HK-2 (cell line): ENCODE measurements at regions not wholly inside any gene's neighbourhood (a gene's known extent, or its start where the extent isn't known, plus 50 kb on each side); places are given as distances from the start of the nearest gene placed in this dataset.

Experiments
- DNase-seq: peaks from one replicate; pipeline ENCODE4 v3.0.0-alpha.2; 2018; ENCODE audit not compliant: unreplicated experiment

DNA sequence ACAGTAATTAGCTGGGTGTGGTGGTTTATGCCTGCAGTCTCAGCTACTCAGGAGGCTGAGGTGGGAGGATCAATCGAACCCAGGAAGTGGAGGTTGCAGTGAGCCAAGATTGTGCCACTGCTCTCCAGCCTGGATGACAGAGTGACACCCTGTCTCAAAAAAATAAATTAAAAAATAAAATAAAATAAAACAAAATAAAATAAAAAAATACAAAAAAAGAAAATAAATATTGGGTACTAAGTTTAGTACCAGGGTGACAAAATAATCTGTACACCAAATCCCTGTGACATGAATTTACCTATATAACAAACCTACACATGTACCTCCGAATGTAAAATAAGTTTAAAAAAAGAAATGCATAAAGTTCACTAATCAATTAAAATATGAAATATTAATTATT is 666.0 kb upstream of the CDH18 start:
- DNase-seq: no peak

DNA sequence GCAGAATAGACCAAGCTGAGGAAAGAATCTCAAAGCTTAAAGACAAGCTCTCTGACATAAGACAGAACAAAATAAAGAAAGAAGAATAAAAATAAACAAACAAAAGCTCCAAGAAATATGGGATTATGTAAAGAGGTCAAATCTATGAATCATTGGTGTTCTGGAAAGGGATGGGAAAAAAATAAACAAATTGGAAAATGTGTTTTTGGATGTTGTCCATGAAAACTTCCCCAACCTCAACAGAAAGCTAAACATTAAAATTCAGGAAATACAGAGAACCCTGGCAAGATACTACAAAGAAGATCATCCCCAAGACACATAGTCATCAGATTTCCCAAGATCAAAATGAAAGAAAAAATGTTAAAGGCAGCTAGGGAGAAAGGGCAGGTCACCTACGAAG is 662.0 kb upstream of the CDH18 start:
- DNase-seq: no peak

DNA sequence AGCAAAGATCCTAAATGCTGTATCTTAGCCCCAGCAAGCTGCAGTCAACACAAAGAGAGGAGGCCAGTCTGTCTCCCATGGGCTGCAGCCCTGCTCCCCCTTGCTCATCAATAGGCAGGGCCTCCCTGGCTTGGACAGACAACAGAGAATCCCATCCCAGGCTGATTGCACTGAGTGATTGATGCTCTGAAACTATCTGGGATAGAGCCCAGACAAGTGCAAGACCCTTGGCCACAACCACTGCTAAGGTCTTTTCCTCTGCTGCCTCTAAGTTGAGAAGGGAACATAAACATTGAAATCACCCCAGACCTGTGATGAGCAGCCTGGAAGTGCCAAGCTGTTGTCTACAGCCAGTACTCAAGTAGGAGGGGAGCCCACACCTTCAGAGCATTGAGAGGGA is 661.0 kb upstream of the CDH18 start:
- DNase-seq: no peak

DNA sequence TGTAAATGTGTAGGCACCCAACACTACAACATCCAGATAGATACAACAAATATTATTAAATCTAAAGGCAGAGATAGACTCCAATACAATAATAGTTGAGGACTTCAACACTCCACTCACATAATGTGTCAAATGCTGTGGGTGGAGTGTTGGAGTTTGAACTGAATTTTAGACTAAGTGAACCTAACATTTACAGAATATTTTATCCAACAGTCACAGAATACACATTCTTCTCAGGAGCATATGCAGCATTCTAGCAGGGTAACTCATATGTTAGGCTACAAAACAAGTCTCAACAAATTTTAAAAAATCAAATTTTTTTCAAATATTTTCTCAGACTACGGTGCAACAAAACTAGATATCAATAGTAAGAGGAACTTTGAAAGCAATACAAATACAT is 648.7 kb upstream of the CDH18 start:
- no peak for DNase-seq

DNA sequence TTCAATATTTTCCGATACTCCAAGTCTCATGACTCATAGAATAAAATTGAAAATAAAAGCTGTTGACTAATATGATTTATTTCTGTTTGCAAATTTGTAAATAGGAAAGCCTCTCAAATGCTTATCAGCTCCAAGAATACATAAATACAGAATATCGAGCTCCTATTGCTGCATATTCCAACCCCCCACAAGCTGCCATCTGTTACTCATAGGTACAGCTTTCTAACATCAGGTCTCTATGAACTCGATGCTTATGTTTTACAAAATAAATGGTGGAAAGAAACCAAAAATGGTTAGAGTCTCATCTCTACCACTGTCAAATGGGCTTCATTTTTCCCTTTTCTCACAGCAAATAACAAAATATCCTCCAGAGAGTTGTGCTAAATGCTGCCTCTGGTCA is 631.6 kb upstream of the CDH18 start:
- no peak for DNase-seq

DNA sequence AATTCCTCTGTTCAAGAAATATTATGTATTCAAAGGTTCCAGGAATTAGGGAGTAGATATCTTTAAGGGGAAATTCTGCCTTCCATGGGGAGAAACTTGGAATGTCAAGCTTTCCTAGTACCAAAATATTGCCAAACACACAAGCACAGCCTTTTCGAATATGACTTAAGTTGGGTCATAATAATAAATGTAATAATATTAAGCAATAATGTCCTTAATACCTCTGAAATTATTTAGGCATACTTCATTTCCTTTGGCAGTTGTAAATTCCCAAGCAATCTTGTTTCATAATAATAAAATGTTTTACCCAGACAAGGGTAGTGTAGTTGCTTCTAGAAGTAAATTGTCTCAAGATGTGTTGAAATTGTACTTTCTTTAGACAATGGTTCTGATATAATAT is 630.3 kb upstream of the CDH18 start:
- no peak for DNase-seq

DNA sequence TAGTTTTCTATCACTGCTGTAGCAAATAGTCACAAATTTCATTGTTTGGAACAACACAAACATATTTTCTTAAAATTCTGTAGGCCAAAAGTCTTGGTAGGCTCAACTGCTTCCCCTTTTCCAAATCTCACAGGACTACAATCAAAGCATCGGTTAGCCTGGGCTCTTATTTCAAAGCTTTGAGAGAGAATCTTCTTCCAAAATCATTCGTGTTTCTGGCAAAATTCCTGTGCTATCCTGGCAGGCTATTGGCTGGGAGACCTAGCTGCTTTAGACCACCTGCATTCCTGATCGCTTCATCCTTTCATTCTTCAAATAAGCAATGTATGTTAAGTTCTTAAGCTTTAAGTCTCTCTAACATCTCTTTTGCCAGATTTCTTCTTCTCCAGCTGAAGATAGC is 629.8 kb upstream of the CDH18 start:
- DNase-seq: no peak

DNA sequence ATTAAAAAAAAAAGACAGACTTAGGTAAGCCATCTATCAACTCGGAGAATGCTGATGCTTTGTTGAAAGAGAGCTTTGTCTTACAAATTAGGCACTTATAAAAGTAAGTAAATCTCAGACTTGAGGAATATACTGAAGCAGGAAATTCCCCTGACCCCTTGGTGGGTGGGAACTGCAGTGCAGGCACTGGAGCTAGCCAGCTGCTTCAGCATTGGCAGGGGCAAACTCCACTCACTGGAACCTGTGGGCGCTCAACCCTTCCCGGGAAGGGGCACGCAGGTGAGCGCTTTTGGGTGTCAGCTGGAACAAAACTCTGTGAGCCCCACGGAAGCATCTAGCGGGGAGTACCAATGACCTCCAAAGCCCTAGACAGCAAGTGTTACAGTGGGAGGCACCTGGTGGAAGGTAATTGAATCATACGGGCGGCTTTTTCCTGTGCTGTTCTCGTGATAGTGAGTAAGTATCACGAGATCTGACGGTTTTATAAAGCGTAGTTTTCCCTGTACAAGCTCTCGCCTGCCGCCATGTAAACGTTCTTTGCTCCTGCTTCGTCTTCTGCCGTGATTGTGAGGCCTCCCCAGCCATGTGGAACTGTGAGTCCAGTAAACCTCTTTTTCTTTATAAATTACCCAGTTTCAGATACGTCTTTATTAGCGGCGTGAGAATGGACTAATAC is 628.0 kb upstream of the CDH18 start:
- no peak for DNase-seq

DNA sequence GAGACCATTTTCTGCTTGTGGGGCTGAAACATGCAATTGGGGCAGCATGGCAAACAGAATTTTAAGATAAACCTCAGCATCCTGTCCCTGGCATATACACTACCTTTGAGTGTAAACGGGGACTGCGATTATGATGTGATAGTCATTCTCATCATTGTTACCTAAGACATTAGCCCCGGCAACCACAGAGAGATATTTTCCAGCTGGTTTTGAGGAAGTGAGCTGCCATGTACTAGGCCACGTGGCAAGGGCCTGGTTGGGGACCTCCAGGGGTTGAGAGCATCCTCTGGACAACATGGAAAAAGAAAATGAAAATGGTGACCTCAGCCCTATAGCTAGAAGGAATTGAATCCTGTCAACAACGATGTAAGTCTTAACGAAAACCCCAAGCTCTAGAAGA is 623.6 kb upstream of the CDH18 start:
- no peak for DNase-seq

DNA sequence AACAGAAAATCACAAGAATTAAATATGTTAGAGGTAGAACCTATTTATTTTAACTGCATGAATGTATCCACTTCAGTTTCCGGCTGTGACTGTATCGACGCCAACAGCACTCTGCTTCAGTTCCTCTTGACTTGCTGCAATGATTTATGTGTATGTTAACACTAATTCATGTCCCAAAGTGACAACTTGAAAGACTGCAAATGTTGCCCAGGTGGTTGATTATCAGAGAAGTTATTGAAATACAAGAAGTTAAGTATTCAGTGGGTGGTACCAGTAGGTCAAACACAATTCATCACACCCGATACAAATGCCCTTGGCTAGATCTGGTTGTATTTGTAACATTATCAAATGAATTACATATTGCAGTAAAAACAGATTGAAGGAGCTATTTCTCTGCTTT is 622.7 kb upstream of the CDH18 start:
- no peak for DNase-seq

DNA sequence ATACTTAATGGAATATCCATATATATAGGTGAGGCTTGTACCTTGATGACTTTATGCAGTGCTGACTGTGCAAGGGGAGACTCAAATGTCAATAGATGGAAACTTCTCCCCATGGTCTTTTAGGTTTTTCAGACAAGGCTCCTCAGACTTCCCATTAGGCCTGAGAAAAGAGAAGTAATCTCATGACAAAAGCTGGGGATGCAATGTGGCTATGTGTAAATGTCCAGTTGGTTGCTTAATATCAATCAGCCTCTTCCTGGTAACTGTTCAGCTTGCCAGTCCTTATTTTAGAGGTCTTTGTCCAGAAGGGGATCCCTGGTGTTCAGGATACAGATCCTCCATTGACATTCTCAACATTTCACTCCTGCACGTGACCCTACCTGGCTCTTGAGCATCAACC is 621.1 kb upstream of the CDH18 start:
- no peak for DNase-seq

DNA sequence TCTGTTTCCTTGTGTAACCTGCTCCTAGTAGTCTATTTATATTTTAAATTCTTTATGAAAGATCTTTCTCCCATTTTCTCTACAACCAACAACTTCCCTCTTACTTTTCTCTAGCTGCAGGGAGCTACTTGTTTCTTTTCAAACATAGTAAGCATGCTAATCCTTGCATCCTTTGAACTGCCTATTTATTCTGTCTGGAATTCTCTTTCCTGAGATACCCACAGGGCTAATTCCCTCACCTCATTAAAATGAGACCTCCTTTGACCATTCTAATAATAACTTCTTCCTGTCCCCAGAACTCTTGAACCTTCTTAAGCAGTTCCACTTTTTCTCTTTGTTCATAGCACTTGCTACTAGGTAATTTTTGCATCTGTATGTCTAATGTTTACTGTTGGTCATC is 620.6 kb upstream of the CDH18 start:
- no peak for DNase-seq

DNA sequence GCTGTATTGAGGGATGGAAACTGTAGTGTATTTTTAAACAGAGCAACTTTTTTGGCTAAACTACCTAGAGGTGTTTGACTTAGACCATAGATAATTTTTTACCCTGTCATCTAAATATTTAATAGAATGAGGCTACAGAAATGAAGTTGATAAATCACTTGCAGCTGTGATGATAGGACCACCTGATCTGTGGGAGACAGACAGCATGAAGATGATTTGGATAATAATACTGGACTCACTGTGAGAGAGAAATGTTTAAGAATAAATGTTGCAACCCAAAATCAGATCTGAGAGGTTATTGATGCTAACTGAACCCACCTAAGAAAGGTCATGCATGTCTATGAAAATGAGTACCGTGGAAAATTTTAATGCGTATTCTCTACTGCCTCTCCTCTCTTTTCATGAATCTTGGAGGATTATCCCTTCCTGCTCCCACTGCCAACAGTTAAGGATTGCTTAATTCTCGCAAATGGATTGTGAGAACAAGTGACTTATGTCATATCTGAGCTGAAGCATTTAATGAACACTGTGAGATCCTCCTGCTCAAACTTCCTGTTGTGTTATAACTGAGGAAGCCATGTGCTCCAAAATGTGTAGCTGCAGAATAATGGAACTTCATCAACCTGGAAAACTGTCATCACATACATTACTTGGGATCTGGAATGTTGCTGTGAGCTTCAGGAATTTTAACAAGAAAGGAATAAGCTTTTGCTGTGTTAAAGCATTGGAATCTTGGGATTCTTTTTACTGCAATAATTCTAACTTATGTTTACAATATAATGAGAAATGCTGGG is 617.9 kb upstream of the CDH18 start:
- no peak for DNase-seq

DNA sequence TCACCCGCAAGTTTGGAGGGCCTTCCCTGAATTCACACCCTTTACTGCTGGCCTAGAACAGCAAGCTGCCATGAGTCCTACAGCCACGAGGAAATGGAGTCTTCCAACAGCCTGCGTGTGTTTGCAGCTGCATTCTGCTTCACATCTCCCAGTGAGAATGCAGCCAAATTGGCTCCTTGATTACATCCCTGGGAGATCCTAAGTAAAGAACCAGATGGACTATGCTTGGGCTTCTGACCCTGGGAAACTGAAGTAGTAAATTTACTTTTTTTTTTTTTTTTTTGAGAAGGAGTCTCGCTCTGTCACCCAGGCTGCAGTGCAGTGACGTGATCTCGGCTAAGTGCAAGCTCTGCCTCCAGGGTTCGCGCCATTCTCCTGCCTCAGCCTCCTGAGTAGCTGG is 617.0 kb upstream of the CDH18 start:
- no peak for DNase-seq

DNA sequence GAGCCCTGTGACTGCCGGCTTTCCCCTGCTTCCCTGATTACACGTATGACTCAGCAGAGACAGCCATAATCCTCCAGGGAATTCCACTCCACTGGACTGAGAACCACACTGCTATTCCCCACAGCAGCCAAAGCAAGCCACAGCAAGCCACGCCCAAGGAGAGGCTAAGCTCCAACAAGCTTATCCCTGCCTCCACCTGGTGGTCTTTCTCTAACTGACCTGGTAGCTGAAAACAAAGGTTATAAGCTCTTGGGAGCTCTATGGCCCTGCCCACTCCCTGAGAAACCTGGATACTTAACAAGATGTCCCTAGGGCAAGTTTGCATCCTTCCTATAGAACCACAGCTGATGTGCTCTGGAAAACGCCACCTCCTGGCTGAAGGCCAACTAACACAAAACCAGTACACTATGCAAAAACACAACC is 613.7 kb upstream of the CDH18 start:
- peak; percentile 63 for DNase-seq

DNA sequence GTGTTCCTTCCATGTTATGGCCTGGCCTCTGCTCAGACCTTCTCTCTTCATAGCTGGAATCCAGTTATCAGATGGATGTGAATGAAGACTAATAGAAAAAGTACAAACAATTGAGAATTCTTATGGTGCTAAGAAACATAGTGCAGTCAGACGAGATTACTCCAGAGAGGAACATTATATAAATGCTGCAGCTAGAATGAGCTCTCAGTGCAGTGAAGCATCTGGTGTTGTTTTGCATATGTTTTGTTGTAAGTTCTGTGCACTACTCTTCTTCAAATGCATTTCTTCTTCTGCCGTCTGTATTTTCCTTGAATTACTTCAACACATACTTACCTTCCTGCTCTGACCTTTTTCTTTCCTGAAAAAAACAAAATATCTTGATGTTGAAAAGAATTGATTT is 602.4 kb upstream of the CDH18 start:
- DNase-seq: no peak

DNA sequence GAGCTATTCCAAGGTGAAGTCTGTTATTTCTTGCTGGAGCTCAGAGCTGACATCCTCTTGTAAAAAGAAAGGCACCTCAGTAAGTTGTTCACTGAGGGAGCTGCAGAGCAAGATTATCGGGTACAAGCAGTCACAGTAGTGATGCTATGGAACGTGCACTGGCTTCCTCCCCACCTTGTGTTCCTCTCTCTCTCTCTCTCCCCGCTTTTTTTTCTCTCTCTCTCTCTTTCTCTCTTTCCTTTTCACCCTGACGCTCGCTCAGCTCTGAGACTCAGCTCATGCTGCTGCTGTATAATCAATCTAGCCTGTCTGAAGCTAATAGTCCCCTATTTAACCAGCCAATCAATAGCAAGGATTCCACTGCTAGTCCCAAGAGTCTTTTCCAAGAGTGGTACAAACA is 587.6 kb upstream of the CDH18 start:
- DNase-seq: no peak

DNA sequence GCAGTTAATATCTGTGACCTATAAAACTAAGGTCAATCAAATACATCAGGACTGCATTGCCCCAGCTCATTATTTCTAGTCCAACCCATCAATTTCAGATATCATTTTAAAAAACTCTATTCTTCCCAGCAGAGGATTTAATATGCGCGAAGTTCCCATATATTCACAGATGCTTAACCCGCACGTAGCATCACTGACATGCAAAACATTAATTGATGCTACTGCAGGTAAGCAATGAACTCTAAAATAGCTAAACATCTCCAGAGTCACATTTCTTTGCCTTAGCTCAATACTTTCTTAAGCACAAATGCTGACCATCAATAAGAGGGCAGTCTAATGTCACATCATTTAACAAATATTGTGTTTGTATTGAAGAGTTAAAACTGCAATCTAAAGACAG is 586.6 kb upstream of the CDH18 start:
- no peak for DNase-seq

DNA sequence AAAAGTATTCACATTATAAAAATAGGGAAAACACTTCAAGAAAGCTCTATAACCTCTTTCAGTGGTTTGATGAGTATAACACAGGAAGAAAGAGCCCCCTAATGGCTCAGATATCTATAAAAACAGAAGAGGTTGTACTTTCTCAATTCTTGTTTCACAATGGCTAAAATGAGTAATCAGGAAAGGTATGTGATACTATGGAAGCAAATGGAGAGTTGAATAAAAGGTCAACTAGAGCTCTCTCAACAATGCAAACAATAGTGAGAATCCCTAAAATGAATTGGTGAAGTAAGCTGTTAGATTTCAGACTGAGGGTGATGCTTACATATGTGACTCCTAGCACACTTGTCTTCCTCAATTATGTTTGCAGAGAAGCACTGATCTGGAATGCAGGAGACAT is 584.6 kb upstream of the CDH18 start:
- no peak for DNase-seq

DNA sequence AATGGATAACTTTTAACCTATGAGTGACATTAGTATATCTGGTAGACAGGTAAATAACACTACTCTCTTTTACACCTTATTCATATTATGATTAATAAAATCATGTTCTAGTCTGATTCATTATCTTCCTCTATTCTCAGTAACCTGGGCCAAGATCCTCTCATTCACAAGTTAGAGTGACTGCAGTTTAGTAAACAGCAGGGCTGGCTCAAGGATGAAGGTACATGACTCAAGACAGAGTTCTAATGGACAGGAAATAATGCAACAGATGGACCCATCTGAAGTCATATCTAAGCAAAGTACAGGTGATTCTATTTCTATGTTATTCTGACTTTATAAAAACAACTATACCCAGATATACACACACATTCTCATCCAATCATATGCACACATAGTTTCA is 582.5 kb upstream of the CDH18 start:
- DNase-seq: no peak

DNA sequence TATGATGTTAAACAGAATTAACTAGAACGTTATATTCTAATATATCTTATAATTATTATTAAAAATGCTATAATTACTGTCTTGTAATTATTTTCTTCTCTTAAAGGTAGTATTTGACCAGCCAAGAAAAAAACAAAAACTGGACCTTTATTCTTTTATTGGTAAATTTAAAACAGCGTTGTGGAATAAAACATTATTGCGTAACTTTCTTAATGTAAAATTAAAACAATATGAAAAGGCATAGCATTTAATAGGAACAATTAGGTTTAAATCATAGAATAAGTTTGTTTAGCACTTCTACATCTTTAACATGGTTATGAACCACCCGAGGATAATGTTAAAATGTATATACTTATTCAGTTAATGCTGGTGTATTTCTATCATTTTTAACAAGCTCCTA is 574.5 kb upstream of the CDH18 start:
- DNase-seq: no peak

DNA sequence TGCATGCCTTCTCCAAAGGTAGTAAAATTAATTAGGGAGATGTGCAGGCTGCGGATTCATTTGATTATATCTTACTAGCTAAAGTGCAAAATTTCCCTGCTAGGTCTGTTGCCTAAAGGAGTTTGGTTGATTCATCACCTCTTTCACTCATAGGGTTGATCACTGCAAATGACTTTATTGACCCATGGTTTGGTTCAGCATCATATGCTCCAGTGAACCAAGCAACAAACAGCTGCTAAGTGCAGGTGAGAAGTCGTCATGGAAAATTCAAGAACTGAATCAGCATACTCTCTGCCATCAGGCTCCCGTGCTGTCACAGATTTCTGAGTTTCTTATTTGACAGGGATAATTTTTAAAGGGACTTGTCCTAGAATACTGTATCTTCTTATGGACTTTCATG is 571.8 kb upstream of the CDH18 start:
- no peak for DNase-seq

DNA sequence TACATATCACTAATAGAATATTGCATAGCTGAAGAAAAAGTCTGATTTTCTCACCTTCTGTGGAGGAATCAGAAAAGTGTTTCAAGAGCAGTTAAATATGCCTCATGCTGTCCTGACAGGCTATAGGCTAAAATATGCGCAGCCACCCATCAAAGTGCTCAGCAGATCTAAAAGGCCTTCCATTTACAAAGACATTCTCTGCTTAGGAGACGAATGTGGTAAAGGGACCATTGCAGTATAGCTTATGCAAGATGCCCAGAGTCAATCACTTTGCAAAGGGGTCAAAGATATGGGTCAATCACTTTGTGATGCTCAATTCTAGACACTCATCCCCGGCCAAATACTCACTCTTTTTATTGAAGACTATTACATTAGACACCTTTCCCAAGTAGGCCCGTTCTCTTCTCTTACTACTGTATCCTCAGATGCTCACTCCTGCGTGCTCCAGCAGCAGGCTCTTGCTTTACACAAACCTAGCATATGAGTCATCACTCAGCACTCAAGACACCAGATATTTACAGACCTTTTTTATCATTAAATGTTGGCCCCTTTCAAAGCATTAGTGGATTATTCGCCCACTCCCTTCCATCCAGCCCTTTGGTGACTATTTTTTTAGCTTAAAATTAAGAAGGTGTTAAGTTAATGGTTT is 568.2 kb upstream of the CDH18 start:
- DNase-seq: no peak
